ENCODE measurements at regions not wholly inside any gene's neighbourhood (a gene's known extent, or its start where the extent isn't known, plus 50 kb on each side); places are given as distances from the start of the nearest gene placed in this dataset.

DNA sequence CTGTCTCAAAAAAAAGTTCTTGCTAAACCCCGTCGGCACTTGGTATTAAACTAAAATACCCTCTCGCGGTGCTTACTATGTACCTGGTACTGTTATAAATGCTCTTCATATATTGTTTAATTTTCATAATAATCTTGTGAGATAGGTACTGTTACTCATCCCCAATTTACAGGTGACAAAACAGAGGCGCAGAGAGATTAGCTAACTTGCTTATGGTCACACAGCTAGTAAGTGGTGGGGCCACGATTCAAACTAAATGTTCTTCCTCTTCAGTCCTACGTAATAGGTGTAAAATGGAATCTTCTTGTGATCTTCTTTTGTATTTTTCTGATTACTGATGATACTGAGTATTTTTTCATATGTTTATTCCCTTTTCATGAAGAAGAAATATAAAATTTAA, 51.3 kb downstream of the TET3 start:
- H2AFZ ChIP-seq (ENCODE audit: low read depth, low read length), result no peak overlapping the region
- no peaks in the 10 kb centered on the region for H3K27me3 Mint-ChIP-seq (ENCODE audit: low read depth, unreplicated experiment)
- H3K4me1 Mint-ChIP-seq (ENCODE audit: low read depth, unreplicated experiment), result peaks cover 54% of the 10 kb centered on the region
- no peak overlapping the region for H3K27ac Mint-ChIP-seq (ENCODE audit: unreplicated experiment)
- no peaks in the 10 kb centered on the region for H3K27me3 ChIP-seq (ENCODE audit: insufficient read depth, low read length)
- H3K4me3 Mint-ChIP-seq (ENCODE audit: unreplicated experiment), result no peak overlapping the region
- peaks cover 8% of the 10 kb centered on the region for H3K36me3 Mint-ChIP-seq (ENCODE audit: low read depth, unreplicated experiment)
- H3K9ac ChIP-seq (ENCODE audit: low read length), result no peak overlapping the region
- DNase-seq (ENCODE audit: low read depth) (no peak), FAIRE-seq (no peak)
- H3K4me1 ChIP-seq (ENCODE audit: insufficient read depth, low read length), result peaks cover 10% of the 10 kb centered on the region
- H3K9me3 ChIP-seq (ENCODE audit: insufficient read depth, low read depth, low read length), result no peaks in the 10 kb centered on the region
- H3K9me3 Mint-ChIP-seq (ENCODE audit: unreplicated experiment), result no peaks in the 10 kb centered on the region
- peaks cover 50% of the 10 kb centered on the region for H3K79me2 ChIP-seq (ENCODE audit: insufficient read depth, low read length)
- H3K27ac ChIP-seq (ENCODE audit: low read depth, low read length), result no peak overlapping the region
- no peak for TF ChIP-seq EZH2 (IDR thresholded peaks at IDR 0.05; ENCODE audit: insufficient read depth, low read length)
- TF ChIP-seq, protein P1, sequence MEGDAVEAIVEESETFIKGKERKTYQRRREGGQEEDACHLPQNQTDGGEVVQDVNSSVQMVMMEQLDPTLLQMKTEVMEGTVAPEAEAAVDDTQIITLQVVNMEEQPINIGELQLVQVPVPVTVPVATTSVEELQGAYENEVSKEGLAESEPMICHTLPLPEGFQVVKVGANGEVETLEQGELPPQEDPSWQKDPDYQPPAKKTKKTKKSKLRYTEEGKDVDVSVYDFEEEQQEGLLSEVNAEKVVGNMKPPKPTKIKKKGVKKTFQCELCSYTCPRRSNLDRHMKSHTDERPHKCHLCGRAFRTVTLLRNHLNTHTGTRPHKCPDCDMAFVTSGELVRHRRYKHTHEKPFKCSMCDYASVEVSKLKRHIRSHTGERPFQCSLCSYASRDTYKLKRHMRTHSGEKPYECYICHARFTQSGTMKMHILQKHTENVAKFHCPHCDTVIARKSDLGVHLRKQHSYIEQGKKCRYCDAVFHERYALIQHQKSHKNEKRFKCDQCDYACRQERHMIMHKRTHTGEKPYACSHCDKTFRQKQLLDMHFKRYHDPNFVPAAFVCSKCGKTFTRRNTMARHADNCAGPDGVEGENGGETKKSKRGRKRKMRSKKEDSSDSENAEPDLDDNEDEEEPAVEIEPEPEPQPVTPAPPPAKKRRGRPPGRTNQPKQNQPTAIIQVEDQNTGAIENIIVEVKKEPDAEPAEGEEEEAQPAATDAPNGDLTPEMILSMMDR (IDR thresholded peaks at IDR 0.05; ENCODE audit: insufficient read depth, low read depth, low read length), result no peak
- H3K4me3 ChIP-seq (ENCODE audit: insufficient read depth, low read depth, low read length), result no peak overlapping the region
- no peaks in the 10 kb centered on the region for H3K36me3 ChIP-seq (ENCODE audit: insufficient read depth, low read length)
- H3K4me2 ChIP-seq (ENCODE audit: low read length), result no peak overlapping the region
- peaks cover 74% of the 10 kb centered on the region for H4K20me1 ChIP-seq (ENCODE audit: insufficient read depth, low read length)

DNA sequence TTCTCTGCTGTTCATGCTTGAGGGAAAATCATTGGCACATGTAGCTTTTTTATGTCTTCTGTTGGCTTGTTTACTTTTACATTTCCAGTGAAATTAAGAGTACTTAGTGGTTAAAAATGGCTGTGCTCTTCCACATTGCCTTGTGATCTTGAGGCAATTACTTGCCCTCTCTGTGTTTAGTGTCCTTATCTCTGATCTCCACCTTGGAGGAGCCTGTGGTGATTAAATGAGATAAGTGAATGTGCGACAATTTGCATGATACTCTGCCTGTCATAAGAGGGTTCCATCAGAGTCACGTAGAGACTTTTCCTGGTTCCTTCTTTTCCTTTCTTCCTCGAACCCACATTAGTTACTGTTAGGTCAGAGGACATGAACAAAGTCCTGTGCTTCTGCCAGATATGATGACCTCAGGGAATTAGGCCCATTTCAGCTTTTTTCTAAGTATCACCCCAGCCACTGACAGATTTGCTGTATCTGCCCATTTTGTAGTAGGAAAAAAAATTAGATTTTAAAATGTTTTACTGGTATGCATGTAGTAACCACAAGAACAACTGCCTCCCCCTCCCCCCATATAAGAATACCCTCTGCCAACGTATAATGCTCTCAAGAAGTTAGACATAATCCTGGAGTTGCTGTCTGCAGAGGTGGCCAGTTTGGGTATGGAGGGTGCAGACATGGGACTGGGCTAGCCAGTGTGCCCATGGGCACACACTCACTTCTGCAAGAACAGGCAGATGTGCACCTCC, 51.9 kb downstream of the TET3 start:
- Mint-ChIP-seq H3K4me3 (ENCODE audit: unreplicated experiment) (peak overlapping the region; percentile 68), H3K9me3 (ENCODE audit: unreplicated experiment) (no peaks in the 10 kb centered on the region), H3K36me3 (ENCODE audit: low read depth, unreplicated experiment) (peaks cover 12% of the 10 kb centered on the region), H3K4me1 (ENCODE audit: low read depth, unreplicated experiment) (peaks cover 58% of the 10 kb centered on the region), H3K27ac (ENCODE audit: unreplicated experiment) (no peak overlapping the region), H3K27me3 (ENCODE audit: low read depth, unreplicated experiment) (no peaks in the 10 kb centered on the region)
- H3K4me2 ChIP-seq (ENCODE audit: low read length), result no peak overlapping the region
- H3K9ac ChIP-seq (ENCODE audit: low read length), result no peak overlapping the region
- DNase-seq (ENCODE audit: low read depth) (no peak), FAIRE-seq (no peak)
- H3K36me3 ChIP-seq (ENCODE audit: insufficient read depth, low read length), result no peaks in the 10 kb centered on the region
- peaks cover 44% of the 10 kb centered on the region for H3K79me2 ChIP-seq (ENCODE audit: insufficient read depth, low read length)
- H3K4me3 ChIP-seq (ENCODE audit: insufficient read depth, low read depth, low read length), result no peak overlapping the region
- peaks cover 74% of the 10 kb centered on the region for H4K20me1 ChIP-seq (ENCODE audit: insufficient read depth, low read length)
- no peak overlapping the region for H3K27ac ChIP-seq (ENCODE audit: low read depth, low read length)
- H3K9me3 ChIP-seq (ENCODE audit: insufficient read depth, low read depth, low read length), result no peaks in the 10 kb centered on the region
- TF ChIP-seq, protein P1 (IDR thresholded peaks at IDR 0.05; ENCODE audit: insufficient read depth, low read depth, low read length), result no peak
- TF ChIP-seq EZH2 (IDR thresholded peaks at IDR 0.05; ENCODE audit: insufficient read depth, low read length), result no peak
- no peak overlapping the region for H2AFZ ChIP-seq (ENCODE audit: low read depth, low read length)
- H3K4me1 ChIP-seq (ENCODE audit: insufficient read depth, low read length), result peaks cover 10% of the 10 kb centered on the region
- H3K27me3 ChIP-seq (ENCODE audit: insufficient read depth, low read length), result no peaks in the 10 kb centered on the region

DNA sequence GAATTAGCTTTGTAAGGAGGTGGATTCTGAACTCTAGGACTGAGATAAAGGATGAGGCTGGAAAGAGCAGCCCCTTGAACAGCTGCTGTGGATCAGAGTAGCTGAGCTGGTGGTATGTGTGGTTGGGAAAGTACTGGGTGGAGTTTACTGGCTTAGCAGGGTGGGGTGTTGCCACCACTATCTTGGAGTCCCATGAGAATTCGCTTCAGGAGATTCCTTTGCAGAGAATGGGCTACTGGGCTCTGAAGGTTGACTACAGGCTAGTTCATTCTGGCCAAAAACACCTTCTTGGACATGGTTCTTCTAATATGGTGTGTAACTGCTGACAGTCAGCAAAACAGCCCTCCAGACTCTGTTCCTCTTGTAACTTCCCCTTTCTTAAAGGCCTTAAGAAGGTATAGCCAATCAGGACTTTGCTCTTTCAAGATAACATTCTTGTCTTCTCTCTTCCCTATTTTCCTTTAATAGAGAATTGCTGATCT, 52.7 kb downstream of the TET3 start:
- H3K4me1 ChIP-seq (ENCODE audit: insufficient read depth, low read length), result peaks cover 4% of the 10 kb centered on the region
- H3K9ac ChIP-seq (ENCODE audit: low read length), result no peak overlapping the region
- H3K79me2 ChIP-seq (ENCODE audit: insufficient read depth, low read length), result peaks cover 38% of the 10 kb centered on the region
- H3K36me3 ChIP-seq (ENCODE audit: insufficient read depth, low read length), result no peaks in the 10 kb centered on the region
- no peak overlapping the region for H3K27ac ChIP-seq (ENCODE audit: low read depth, low read length)
- TF ChIP-seq, protein P1 (IDR thresholded peaks at IDR 0.05; ENCODE audit: insufficient read depth, low read depth, low read length), result no peak
- TF ChIP-seq EZH2 (IDR thresholded peaks at IDR 0.05; ENCODE audit: insufficient read depth, low read length), result no peak
- no peak overlapping the region for H3K4me2 ChIP-seq (ENCODE audit: low read length)
- H3K27me3 ChIP-seq (ENCODE audit: insufficient read depth, low read length), result no peaks in the 10 kb centered on the region
- H2AFZ ChIP-seq (ENCODE audit: low read depth, low read length), result no peak overlapping the region
- H3K27me3 Mint-ChIP-seq (ENCODE audit: low read depth, unreplicated experiment), result no peaks in the 10 kb centered on the region
- DNase-seq (ENCODE audit: low read depth) (peak; percentile 25), FAIRE-seq (no peak)
- H3K9me3 ChIP-seq (ENCODE audit: insufficient read depth, low read depth, low read length), result no peaks in the 10 kb centered on the region
- H3K27ac Mint-ChIP-seq (ENCODE audit: unreplicated experiment), result no peak overlapping the region
- H3K4me3 ChIP-seq (ENCODE audit: insufficient read depth, low read depth, low read length), result no peak overlapping the region
- peaks cover 51% of the 10 kb centered on the region for H3K4me1 Mint-ChIP-seq (ENCODE audit: low read depth, unreplicated experiment)
- no peaks in the 10 kb centered on the region for H3K9me3 Mint-ChIP-seq (ENCODE audit: unreplicated experiment)
- peaks cover 74% of the 10 kb centered on the region for H4K20me1 ChIP-seq (ENCODE audit: insufficient read depth, low read length)
- H3K36me3 Mint-ChIP-seq (ENCODE audit: low read depth, unreplicated experiment), result peaks cover 12% of the 10 kb centered on the region
- H3K4me3 Mint-ChIP-seq (ENCODE audit: unreplicated experiment), result peak overlapping the region; percentile 45

All from astrocyte (in vitro differentiated cells and primary cell).